ENCODE measurements at regions not wholly inside any gene's neighbourhood (a gene's known extent, or its start where the extent isn't known, plus 50 kb on each side); places are given as distances from the start of the nearest gene placed in this dataset.

GRCh38 chr2:36006444-36006843 is 349.1 kb upstream of the CRIM1 start:
- TF ChIP-seq CTCF (IDR thresholded peaks at IDR 0.05) (no peak), POLR2A (IDR thresholded peaks at IDR 0.05) (no peak)
